Ovary (tissue), 3 donors: ENCODE measurements at regions not wholly inside any gene's neighbourhood (a gene's known extent, or its start where the extent isn't known, plus 50 kb on each side); places are given as distances from the start of the nearest gene placed in this dataset.
"Not testable (repeated sequence)": the region's sequence is repeated elsewhere in the genome, so short reads cannot be mapped to it uniquely, and the experiment has no call there.

Experiments
- CTCF ChIP-seq, 3 donors: fragments of 450-650 bp in 2 of 3; fragments of 200-600 bp in 1 of 3; IDR thresholded peaks; one replicate each; pipeline versions ENCODE4 v1.5.1 to v1.8.0; 2016 to 2022; ENCODE audit warnings: antibody characterized with exemption in 3 of 3, mild to moderate bottlenecking in 1 of 3
- POLR2A ChIP-seq: fragments of 450-650 bp; IDR thresholded peaks from one replicate; pipeline ENCODE4 v1.6.1; 2017; ENCODE audit warnings: antibody characterized with exemption, mild to moderate bottlenecking, moderate library complexity
- donor health status: DM: no; HTN: no; CAD: no.

- TF ChIP-seq CTCF (IDR thresholded peaks at IDR 0.05); POLR2A: not testable (repeated sequence)
Observed at GRCh38 chr2:242071377-242071776, 201.8 kb downstream of the RTP5 start.
